Cardiac septum (tissue), 1 donor: ENCODE measurements at regions not wholly inside any gene's neighbourhood (a gene's known extent, or its start where the extent isn't known, plus 50 kb on each side); places are given as distances from the start of the nearest gene placed in this dataset.

Source experiments
- DNase-seq: peaks from one replicate; pipeline ENCODE4 v3.0.0-alpha.2; 2020; ENCODE audit warnings: low spot score
- intact Hi-C: fragments of 100-400 bp; cut with DNase I; formaldehyde crosslinking; loops from one replicate; pipeline ENCODE4 v1.14.0; 2022
- donor health status: DM: no; HTN: no; CAD: no.

DNA sequence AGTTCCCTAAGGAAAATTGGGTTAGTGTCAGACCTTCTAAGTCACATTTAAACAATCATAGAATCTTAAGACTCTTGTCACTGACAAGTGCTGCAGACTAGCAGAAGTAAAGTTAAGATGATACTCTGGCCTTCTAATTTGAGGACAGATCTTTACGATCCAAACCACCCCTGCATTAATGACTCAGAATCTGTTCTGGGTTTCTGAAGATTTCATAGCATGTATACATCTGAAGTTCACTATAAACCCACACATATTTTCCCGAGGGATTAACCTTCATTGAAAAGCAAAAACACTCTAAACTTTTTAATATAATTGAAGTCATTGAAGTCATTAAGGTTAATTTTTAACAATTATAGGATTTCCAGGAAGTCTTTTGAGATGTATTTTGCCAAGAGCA lies 674.3 kb downstream of the IQCM start:
- DNase-seq = no peak
- intact Hi-C loops = no loop called here

DNA sequence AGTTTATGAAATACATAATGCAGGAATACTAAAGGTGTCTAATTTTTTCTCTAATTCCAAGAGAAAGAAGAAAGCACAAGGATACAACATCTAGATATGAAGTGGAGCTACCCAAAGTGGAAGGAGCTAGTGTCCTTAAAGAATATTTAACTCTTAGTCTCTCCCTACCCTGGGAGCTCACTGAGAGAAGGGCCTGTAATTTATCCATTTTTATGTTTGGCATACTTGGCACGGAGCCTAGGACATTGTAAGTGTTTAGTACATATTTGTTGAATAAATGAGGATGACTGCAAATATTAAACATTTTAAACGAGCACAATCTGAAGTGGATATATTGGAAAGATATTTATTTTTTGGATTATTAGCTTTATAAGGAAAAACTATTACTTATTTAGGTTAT lies 674.8 kb downstream of the IQCM start:
- intact Hi-C loops = no loop called here
- no peak for DNase-seq

DNA sequence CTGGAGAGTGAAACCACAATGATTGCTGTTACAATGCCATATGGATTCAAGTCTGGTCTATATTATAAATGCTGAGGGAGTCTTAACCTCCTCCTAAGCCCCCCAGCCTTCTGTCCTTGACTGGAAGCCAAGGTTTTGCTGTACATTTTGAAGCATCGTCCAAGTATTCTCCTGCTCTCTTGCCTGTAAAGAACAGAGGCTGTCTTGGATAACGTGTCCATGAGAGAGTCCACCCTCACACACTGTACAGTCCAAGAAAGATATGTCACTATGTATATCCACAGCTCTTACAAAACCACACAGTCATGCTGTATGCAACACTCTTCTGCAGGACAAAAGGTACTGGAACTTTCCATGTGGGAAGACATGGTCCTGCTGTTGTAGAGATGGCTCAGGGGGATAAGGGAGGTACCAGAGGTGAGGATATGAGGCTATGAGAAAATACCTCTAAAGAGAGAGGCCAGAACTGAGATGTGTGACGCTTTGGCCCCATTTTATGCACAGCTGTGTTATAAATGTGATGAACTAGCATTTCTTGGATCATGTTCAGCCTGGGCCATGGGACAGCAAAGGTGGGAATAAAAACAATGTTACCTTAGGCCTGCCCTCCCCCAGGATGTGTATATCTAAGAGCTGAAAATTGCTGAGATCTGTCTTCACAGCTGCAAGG lies 678.6 kb downstream of the IQCM start:
- intact Hi-C loops = no loop called here
- no peak for DNase-seq

DNA sequence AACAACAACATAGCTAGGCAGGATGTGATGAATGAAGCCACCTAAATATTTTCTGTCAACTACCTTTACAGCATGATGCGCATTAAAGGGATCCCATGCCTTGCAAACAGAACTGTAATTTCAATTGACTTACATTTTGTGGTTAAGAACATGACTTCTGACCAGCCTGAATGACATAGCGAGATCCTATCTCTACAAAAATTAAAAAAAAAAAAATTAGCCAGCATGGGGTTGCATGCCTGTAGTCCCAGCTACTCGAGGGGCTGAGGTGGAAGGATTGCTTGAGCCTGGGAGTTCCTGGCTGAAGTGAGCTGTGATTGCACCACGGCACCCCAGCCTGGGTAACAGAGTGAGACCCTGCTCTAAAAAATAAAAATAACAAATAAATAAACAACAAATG lies 680.6 kb downstream of the IQCM start:
- intact Hi-C loops = no loop called here
- no peak for DNase-seq

DNA sequence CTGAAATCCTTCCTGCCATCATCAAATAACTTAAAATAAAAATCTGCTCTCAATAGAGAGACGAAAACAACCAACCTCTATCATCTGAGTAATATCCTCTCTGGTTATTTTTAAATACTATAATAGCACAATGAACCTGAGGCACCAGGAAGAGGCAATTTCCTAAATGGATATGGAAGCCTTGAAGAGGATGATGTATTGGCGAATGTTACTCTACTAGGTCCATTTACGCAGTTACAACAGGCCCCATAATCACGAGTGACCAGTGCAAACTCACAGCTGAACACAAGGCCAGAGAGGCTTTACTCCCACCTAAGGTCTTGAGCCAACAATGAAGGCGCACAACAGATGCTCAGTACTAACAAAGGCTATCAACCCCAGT lies 678.8 kb upstream of the NR3C2 start:
- intact Hi-C loops = loop anchor here (5.0 kb wide), 1 partner anchor 66 kb away; no protein-coding TSS in a partner anchor
- DNase-seq = no peak

DNA sequence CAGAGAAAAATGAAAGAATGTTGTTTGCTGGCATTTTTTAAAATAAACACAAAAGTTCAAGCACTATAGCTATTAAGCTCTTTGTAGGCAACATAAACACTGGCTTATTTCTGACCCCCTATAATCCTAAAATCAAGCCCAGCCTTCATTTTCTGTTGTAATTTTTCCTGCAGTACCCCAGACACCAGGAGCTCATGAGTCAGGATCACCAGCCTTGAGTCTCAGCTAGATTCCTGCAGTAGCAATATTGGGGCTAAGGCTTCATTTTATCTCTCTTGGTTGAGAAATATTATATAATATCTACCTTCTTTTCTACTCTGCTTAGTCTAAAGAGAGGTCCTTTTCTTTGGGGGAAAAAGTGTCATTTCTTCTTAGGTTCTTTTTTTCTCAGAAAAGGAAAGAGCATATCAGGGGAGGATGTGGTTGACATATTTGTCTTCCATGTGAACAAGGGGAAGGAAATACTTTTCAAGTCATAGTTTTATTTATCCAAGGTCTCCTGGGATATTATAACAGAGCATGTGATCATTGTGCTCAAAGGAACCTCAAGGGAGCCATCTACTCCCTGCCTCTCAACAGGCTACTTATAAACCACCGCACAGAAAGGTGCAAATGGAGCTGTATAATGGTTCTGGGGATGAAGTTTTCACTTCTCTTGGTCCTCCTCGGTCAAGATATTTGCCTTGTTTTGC lies 678.3 kb upstream of the NR3C2 start:
- no peak for DNase-seq
- intact Hi-C loops = loop anchor here (5.0 kb wide), 1 partner anchor 67 kb away; no protein-coding TSS in a partner anchor

DNA sequence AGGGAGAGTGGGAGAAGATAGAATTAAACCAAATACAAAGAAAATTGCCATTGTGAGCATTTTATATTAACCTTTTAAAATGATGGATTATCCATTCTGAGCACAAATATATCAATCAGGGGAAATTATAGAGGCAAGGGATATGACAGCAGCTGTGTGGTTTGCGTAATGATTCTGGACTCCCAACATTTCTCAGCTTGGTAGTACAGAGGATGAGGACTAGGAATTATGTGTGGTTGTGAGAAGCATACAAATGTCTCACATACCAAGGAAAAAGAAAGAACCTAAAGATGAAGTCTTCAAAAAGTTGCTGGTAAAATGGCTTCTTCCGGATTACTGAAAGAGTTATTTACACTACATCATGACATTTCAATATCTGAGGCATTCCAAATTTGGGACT lies 674.6 kb upstream of the NR3C2 start:
- DNase-seq = no peak

DNA sequence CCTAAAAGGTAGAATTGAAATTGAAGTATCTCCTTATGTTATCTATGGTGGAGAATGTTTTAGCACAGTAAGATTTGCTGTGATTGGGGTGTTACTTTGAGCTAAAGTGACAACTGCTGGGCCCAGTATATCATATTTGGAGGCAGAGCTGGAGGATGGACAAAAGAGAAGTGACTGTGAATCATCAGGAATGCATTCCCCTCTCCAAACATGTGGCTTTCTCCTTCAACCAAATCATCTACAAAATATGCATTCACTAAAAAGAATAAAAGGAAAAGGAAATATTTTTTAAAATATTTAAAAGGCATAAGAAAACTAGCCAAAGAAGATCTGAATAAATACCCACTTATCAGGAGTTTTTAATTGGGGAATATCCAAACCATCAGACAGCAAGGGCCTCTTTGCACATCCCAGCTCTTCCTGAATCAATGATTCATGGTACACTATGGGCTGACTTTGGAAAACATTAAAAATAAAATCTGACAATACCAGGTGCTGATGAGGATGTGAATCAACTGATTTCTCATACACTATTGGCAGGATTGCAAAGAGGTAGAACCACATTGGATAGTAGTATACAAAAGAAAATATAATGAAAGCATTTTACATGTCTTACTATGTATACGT lies 671.7 kb upstream of the NR3C2 start:
- DNase-seq = no peak
- intact Hi-C loops = no loop called here

More for the DNA sequence above, 674.6 kb upstream of the NR3C2 start:
- intact Hi-C loops = no loop called here

DNA sequence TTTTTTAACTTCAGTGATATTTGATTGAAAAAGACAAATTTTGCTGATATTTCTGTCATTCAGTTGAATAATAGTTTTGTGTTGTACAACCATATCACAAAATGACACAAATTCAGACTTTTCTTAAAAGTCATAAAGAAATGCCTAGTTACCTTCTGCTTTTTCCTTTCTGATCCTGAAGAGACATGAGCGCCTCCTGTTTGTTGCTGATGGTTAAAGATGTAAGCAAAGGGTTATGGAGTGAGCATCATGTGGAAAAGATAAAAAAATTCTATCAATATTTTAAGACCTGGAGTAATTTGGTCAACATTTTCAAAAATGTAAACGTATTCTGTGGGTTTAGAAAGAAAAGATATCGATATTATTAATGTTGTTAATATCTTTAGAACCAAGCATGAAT lies 669.9 kb upstream of the NR3C2 start:
- DNase-seq = no peak
- intact Hi-C loops = no loop called here

DNA sequence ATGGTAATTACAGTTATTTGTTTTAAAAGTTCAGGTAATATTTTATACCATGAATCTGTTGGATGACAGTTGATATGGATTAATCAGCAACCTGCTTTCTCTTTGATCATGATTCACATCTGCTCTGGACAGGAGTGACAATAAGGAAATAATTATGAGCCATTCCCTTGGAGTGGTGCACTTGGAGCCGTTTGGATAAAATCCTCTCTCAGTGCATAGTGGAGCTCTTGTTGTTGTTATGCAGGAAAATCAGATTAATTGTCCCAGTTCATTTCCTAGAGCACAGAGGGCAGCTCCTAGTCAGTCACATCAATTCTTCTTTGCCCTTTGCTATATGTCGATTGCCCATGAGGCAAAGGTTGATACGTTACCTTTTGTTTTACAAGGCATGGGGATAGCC lies 668.3 kb upstream of the NR3C2 start:
- no peak for DNase-seq
- intact Hi-C loops = no loop called here

DNA sequence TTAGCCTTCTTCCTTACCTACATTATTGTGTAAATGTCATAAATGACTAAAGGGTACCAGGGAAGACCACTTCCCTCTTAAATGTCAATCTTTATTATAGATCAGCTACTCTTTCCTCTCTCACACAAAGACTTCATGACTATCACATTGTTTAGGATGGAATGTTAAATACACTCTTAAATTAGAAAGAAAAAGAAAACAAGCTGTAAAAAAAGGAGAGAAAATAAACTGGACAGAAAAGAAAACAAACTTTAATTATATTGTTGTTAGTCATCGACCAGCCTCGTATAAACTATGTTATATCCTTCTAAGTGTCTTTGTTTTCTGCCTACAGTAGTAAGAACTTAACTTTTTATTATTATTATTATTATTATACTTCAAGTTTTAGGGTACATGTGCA lies 666.4 kb upstream of the NR3C2 start:
- no peak for DNase-seq
- intact Hi-C loops = no loop called here

DNA sequence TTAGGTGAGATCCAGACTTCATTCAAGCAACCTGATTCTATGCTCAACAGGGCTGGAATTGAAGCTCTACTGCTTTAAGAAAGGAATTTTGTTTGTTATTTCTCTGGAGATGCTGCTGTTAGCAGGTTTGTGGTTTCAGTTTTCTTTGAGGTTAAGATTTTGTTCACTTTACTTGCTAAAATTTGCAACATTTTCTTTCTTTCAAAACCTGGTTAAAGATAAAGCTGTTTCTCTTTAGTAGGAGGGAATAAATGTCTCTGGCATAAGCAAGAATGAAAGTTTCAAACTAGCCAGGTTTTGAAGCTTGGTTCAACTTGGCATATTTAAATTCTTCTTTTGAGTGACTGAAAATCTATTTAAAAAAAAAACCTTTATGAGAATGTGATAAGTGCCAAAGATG lies 660.6 kb upstream of the NR3C2 start:
- DNase-seq = no peak
- intact Hi-C loops = no loop called here

DNA sequence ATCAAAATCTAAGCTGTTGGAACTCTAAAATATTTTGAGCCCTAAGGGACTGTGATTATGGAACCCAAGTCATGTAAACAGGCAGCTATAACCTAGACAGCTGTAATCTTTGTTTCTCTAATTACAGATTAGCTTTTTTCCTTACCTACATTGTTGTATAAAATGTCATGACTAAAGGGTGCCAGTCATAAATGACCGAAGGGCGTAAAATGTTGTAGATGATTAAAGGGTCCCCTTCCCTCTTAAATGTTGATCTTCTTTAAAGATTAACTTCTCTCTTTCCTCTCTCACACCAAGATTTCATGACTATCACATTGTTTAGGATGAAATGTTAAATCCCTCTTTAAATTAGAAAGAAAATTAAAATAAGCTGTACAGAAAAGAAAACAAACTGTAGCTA lies 659.4 kb upstream of the NR3C2 start:
- no peak for DNase-seq
- intact Hi-C loops = no loop called here

DNA sequence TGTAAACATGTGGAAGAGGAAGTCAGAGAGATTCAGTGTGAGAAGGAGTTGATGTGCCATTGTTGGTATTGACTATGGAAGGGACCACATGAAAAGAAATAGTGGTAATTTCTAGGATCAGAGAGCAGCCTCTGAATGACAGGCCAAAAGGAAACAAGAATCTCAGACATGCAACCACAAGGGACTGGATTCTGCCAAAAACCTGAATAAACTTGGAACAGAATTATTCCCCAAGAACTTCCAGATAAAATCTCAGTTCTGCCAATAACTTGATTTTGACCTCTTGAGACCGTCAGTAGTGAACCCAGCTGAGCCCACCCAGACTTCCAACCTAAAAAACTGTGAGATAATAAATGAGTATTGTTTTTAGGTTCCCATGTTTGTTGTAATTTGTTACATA lies 653.6 kb upstream of the NR3C2 start:
- no peak for DNase-seq
- intact Hi-C loops = no loop called here

DNA sequence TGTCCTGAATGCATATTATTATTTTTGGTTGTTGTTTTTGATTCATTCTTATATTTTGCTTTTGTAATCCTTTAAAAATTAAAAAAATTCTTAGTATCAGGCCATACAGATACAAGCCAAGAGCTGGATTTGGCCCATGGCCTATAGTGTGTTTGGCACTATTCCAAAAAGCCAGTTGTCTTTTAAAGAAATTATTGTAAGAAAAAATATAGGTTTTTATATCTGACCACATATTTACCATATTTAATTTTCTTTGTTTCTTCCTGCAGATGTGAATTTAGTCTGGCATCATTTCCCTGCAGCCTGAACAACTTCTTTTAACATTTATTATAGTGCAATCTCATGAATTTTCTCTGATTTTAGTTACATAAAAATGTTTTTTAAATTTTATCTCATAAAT lies 652.8 kb upstream of the NR3C2 start:
- intact Hi-C loops = no loop called here
- no peak for DNase-seq

DNA sequence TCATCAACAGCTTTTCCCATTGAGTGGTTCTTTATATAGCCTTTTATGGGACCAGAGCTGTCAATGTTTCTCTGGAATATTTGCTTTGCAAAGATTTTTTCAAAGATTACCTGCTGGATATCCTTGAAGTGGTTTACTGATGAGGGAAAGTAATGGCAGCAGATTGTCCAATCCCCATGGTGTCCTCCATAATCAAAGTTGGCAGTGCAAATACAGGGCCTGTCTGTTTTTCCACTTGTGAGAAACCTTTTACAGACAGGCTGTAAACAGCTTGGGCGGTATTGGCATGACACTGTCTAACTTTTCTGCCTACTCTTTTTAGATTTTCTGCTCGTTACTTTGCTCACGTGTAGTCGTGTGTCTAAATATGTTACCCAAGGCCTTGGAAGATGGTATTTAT lies 641.9 kb upstream of the NR3C2 start:
- intact Hi-C loops = no loop called here
- no peak for DNase-seq

DNA sequence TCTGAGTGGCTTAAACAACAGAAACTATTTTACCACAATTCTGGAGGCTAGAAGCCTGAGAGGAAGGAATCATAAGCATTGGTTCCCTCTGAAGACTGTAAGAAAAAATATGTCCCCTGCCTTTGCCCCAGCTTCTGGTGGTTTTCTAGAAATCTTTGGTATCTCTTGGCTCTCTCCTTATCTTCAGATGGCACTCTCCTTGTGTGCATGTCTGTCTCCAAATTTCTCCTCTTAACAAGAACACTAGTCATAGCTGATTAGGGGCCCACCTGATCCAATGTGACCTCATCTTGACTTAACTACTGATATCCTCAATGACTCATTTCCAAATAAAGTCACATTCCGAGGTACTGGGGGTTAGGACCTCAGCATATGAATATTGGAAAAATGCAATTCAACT lies 635.0 kb upstream of the NR3C2 start:
- intact Hi-C loops = no loop called here
- DNase-seq = no peak

DNA sequence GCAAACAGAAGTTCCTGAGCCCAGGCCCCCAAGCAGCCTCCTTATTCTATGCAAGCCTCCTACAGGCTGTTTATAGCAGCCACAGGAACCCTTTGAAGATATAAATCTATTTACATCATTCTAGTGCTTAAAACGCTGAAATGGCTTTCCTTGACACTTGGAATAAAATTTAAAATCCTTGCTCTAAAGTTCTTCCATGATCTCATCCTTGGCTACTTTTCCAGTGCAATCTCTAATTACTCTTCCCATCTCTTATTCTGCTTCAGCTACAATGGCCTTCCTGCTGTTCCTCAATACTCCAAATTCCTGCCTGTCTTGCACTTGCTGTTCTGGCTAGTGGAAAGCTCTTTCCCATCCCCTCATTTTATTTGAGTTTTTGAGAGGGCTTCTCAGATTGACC lies 634.2 kb upstream of the NR3C2 start:
- no peak for DNase-seq
- intact Hi-C loops = no loop called here

DNA sequence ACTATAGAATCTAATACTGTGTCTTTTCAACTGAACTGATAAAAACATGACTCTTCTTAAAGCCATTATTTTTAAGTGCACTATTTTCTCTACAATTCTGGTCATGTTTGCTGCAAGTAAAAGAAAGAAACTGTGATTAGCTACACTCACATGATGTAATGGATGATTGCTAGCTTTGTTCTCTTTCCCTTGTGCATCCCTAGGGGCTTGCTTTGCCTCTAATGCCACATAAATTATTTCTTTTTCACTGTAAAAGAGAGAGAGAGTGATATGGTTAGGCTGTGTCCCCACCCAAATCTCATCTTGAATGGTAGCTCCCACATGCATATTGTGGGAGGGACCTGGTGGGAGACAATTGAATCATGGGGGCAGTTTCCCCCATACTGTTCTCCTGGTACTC lies 630.2 kb upstream of the NR3C2 start:
- DNase-seq = no peak
- intact Hi-C loops = no loop called here

DNA sequence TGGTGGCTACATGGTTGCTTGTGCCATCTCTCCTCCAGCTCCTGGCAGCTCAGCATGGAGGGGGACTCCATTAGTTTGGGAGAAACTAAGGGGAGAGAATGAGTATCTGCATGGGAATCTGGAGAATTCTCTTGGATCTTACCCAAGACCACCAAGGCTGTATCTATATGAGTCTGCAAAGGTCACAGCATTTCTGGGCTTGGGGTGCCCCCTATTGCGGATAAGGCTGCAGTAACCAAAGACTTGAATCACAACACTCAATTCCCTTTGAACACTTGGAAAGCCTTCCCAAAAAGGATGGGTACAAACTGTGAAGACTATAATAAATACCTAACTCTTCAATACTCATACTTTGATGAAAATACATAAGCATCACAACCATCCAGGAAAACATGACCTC lies 623.5 kb upstream of the NR3C2 start:
- intact Hi-C loops = no loop called here
- DNase-seq = no peak

DNA sequence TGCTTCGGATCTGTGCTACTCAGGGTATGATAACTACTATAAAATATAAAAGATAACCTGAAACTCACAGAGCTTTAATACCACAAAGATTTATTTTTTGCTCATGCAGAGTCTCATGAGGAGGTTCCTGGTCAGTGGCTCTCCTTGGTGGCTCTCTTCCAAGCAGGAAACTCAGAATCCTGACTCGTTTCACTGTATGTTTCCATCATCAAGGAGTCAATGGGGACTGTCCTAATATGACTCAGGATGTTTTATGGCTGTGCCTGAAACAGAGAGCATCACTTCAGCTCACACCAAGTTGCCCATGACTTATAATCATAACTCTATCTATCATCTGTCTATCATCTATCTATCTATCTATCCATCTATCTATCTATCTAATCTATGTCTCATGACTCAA lies 620.8 kb upstream of the NR3C2 start:
- intact Hi-C loops = no loop called here

More for the DNA sequence above, 620.8 kb upstream of the NR3C2 start:
- DNase-seq = no peak
